Embryonic facial prominence (tissue), 1 donor: ENCODE measurements at regions not wholly inside any gene's neighbourhood (a gene's known extent, or its start where the extent isn't known, plus 50 kb on each side); places are given as distances from the start of the nearest gene placed in this dataset.
"Not testable (repeated sequence)": the region's sequence is repeated elsewhere in the genome, so short reads cannot be mapped to it uniquely, and the experiment has no call there.

Experiments used
- DNase-seq: peaks from one replicate; pipeline ENCODE4 v3.0.0-alpha.2; 2016; ENCODE audit errors: extremely low spot score

DNA sequence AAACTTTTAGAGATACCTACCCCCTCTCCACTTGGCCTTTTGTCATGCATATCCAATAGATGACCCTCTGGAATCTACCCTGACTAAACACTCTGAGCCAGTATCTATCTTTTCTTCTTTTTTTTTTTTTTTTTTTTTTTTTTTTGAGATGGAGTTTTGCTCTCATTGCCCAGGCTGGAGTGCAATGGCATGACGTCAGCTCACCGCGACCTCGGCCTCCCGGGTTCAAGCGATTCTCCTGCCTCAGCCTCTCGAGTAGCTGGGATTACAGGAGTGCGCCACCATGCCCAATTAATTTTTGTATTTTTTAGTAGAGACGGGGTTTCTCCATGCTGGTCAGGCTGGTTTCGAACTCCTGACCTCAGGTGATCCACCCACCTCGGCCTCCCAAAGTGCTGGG is 50.8 kb upstream of the GRIN2B start:
- not testable (repeated sequence) for DNase-seq

DNA sequence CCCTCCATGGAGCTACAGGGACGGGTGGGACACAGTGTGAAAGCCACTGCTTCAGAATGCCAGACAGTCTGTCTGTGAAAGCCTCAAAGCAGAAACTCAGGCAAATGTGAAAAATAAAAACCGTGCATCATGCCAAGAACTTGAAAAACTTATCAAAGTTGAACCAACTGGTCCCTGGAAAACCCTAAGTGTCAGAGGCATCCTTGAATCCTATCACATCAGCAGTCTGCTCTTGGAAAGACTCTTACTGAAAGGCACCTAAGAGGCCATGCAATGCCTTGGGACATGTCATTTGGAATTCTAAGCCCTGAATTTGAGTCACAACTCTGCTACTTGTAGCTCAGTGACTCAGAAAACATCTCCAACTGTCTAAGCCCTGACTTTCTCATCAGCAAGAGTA is 62.4 kb upstream of the GRIN2B start:
- no peak for DNase-seq

DNA sequence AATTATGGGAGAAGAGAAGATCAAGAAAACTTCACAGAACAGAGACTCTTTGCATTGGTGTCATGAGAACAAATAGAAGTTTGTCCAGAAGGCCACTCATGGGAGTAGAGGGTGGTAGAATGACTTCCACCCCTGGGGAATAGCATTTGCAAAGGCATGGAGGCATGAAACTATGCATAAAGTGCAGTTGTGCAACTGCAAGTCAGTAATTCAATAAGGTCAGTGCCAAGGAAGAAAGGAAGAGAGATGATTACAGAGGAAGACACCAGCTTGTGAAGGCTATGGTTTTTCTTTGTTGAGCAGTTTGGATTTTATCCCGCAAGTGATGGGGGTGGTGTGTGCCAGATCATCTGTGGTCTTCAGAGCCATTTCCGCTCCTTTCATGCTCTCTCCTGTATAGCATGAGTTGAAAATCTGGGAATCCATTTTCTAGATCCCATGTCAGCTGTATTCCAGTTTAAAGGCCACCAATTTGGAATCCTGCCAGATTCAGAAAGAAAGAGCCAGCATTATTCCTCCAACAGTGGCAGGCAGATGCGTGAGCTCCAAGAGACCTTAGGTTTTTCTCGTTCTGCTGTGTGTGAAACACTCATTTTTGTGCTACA is 67.6 kb upstream of the GRIN2B start:
- DNase-seq, result no peak

GRCh38 chr12:14057895-14058294 is 76.5 kb upstream of the GRIN2B start:
- DNase-seq, result no peak

DNA sequence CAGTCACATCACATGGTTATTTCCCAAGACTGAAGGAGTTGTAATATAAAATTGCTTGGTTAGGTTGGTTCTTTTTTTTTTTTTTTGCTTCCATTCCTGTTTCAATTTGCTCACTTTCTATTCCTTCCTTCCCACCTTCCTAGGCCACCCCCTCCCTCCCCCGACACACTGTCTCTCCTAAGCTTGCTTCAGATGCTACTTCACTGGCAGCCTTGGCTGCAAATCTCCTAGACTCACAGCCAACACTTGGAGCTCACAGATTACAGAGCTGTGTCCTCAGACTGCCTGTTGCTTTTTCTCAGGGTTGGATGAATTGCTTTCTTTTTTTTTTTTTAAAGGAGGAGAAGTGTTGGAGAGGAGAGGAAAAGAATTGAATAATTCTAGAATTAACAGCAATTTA is 77.3 kb upstream of the GRIN2B start:
- no peak for DNase-seq

DNA sequence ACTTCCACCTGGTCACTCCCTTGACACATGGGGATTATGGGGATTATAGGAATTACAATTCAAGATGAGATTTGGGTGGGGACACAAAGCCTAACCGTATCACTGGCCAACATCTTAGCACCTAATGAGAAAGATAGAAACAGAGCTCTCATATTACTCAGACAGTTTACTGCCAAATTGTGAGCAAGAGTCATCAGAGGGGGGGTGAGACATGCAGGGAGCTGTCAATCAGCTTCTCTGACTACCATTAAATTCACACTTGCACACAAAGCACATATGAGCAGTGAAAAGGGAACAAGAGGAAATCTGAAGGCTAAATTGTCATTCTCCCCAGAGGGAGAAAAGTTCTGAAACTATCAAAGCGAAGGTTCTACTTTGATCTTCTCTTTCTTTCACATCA is 78.1 kb upstream of the GRIN2B start:
- no peak for DNase-seq

GRCh38 chr12:14065616-14066015 is 84.2 kb upstream of the GRIN2B start:
- no peak for DNase-seq

- DNase-seq, result no peak
Measured at GRCh38 chr12:14066021-14066420, 84.6 kb upstream of the GRIN2B start.

- DNase-seq, result no peak
Measured at GRCh38 chr12:14068961-14069360, 87.6 kb upstream of the GRIN2B start.

DNA sequence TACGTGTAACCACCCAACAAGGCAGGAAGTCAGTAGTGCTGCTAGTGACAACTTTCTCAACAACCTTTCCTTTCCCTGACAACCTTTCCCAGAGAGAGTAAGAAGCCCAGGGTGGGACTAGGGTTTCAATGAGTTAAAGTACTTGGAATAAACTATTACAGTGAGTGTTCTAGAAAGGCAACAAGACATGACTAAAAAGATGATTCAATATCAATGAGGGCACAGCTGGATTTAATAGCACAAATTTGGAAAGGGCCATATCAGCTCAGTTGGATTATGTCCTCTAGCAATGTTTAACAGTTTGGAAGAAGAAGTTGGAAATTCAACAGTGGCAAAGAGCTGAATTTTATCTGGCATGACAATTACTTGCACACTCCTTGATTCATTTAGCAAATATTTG is 90.4 kb upstream of the GRIN2B start:
- no peak for DNase-seq

DNA sequence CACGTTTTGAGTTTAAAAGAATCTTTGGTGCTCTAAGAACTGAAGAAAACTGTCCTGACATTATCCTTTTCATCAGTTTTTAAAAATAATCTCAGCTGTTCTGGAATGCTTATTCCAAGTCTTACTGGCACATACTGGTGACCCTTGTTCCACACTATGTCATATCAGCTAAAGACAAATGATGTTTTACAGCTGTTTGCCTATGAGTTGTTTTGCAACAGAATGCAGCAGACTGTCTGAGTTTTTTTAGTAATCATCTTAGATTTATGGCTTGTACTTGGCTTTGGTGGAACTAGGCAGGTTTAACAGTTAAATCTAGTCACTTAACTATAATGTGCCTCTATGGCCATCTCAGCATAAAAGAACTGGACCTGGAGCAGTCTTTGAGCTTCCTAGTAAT is 91.6 kb upstream of the GRIN2B start:
- no peak for DNase-seq

DNA sequence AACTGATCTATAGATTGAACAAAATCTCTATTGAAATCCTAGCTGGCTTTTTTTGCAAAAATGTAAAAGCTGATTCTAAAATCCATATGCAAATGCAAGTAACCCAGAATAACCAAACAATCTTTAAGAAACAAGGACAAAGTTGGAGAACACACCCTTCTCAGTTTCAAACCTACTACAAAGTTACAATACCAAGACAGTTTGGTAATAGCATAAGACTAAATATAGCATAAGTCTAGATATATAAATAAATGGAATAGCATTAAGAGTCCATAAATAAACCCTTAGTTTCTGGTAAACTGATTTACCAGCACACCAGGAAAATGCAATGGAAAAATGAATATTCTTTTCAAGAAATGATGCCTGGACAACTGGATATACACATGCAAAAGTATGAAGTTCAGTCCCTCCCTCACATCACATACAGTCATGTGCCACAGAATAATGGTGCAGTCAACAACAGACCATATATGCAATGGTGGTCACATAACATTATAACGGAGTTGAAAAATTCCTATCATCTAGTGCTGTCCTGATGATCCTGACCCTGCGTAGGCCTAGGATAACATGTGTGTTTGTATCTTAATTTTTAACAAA is 94.5 kb upstream of the GRIN2B start:
- DNase-seq, result no peak

GRCh38 chr12:14076538-14076937 is 95.1 kb upstream of the GRIN2B start:
- DNase-seq, result no peak

DNA sequence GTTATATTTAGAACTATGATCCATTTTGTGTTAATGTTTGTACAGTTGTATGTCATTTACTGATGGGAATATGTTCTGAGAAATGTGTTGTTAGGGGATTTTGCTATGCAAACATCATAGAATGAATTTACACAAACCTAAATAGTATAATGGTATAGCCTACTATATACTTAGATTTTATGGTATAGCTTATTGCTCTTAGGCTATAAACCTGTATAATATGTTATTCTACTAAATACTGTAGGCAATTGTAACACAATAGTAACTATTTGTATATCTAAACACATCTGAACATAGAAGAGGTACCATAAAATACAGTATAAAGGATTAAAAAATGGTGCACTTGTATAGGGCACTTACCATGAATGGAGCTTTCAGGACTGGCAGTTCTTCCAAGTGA is 105.4 kb upstream of the GRIN2B start:
- no peak for DNase-seq

GRCh38 chr12:14099994-14100393 is 118.6 kb upstream of the GRIN2B start:
- no peak for DNase-seq

- DNase-seq, result not testable (repeated sequence)
Measured at GRCh38 chr12:14101556-14101955, 120.2 kb upstream of the GRIN2B start.

- no peak for DNase-seq
Measured at GRCh38 chr12:14111230-14111865, 129.9 kb upstream of the GRIN2B start.

- no peak for DNase-seq
Measured at GRCh38 chr12:14113031-14113430, 131.6 kb upstream of the GRIN2B start.

- no peak for DNase-seq
Measured at GRCh38 chr12:14126692-14127091, 145.3 kb upstream of the GRIN2B start.

GRCh38 chr12:14129611-14130195 is 148.3 kb upstream of the GRIN2B start:
- no peak for DNase-seq

DNA sequence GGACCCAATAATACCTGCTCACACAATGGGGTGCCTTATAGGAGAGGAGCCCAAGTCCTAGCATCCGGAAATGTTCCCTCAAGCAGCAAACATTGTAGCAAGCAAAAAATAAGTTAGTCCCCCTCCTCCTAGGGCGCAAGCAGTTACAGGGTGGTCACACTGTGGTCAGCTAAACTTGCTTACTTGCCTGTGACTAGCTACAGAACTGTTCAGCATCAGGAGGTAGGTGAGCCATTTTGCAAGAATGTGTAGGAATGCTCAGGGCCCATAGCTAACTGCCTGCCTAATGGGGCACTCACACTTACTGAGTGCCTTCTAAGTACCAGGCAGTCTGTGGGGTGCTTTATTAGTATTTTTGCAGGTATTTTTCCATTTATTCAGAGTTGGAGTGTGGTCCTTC is 154.6 kb upstream of the GRIN2B start:
- DNase-seq, result no peak

GRCh38 chr12:14138495-14138894 is 157.1 kb upstream of the GRIN2B start:
- DNase-seq, result no peak
